SU-DHL-6 (cell line): ENCODE measurements at regions not wholly inside any gene's neighbourhood (a gene's known extent, or its start where the extent isn't known, plus 50 kb on each side); places are given as distances from the start of the nearest gene placed in this dataset.

Experiments
- H2AFZ ChIP-seq: fragments of 200-600 bp; sonication (generic); 2 replicates; pipeline ENCODE4 v1.6.1; 2014; ENCODE audit warnings: low read depth, mild to moderate bottlenecking, moderate library complexity, mixed read lengths, antibody characterized with exemption, low read length; ENCODE audit not compliant: severe bottlenecking
- H3F3A ChIP-seq: fragments of 200-600 bp; shearing (Covaris generic); 2 replicates; pipeline ENCODE4 v1.6.0; 2016; ENCODE audit warnings: antibody characterized with exemption, mild to moderate bottlenecking; ENCODE audit not compliant: insufficient read depth
- H3K27ac ChIP-seq: fragments of 200-600 bp; sonication (generic); 2 replicates; pipeline ENCODE4 v1.5.1; 2016; ENCODE audit warnings: low read depth, mild to moderate bottlenecking, low read length, moderate library complexity, mixed read lengths
- H3K27me3 ChIP-seq: fragments of 200-600 bp; sonication (generic), shearing (Covaris generic); 2 replicates; pipeline ENCODE4 v1.6.0; 2014; ENCODE audit warnings: mild to moderate bottlenecking, low read length
- H3K36me3 ChIP-seq: fragments of 200-600 bp; sonication (generic); 2 replicates; pipeline ENCODE4 v1.6.1; 2014; ENCODE audit warnings: mild to moderate bottlenecking, low read length, mixed read lengths
- H3K4me2 ChIP-seq: fragments of 300-600, 200-600 bp; shearing (Covaris generic), sonication (generic); 2 replicates; pipeline ENCODE4 v1.6.0; 2014; ENCODE audit warnings: low read length, low read depth, mild to moderate bottlenecking; ENCODE audit not compliant: poor library complexity, severe bottlenecking
- H3K4me3 ChIP-seq: fragments of 200-600 bp; sonication (generic); 2 replicates; pipeline ENCODE4 v1.5.1; 2014; ENCODE audit warnings: antibody characterized with exemption, low read length, mild to moderate bottlenecking, mixed read lengths; ENCODE audit not compliant: insufficient read depth, poor library complexity, severe bottlenecking
- H3K79me2 ChIP-seq: fragments of 200-600 bp; sonication (generic); 2 replicates; pipeline ENCODE4 v1.6.1; 2014; ENCODE audit warnings: mild to moderate bottlenecking, low read length, moderate library complexity; ENCODE audit not compliant: insufficient read depth
- H3K9ac ChIP-seq: fragments of 200-600 bp; sonication (generic); 2 replicates; pipeline ENCODE4 v1.7.0; 2014; ENCODE audit warnings: mild to moderate bottlenecking, low read length
- H3K9me2 ChIP-seq: fragments of 200-600 bp; sonication (generic); replicated peaks from 2 replicates; pipeline ENCODE4 v1.6.1; 2014; ENCODE audit warnings: low read length; ENCODE audit not compliant: insufficient read depth
- H3K9me3 ChIP-seq: fragments of 200-600 bp; sonication (generic); 2 replicates; pipeline ENCODE4 v1.6.1; 2014; ENCODE audit warnings: low read length, mixed read lengths; ENCODE audit not compliant: insufficient read depth
- H4K20me1 ChIP-seq: fragments of 200-600 bp; sonication (generic); 2 replicates; pipeline ENCODE4 v1.6.1; 2014; ENCODE audit warnings: low read depth, mild to moderate bottlenecking, antibody characterized with exemption, low read length, moderate library complexity, mixed read lengths
- EZH2phosphoT487 ChIP-seq: fragments of 200-600 bp; sonication (generic), shearing (Covaris generic); conservative IDR thresholded peaks from 2 replicates; pipeline ENCODE4 v1.6.1; 2018; ENCODE audit warnings: mild to moderate bottlenecking, antibody characterized with exemption, low read length, moderate library complexity, mixed read lengths
- TF ChIP-seq, protein P1 (sequence below): fragments of 200-600 bp; sonication (generic); IDR thresholded peaks from one replicate; pipeline ENCODE4 v1.5.1; 2017; ENCODE audit warnings: antibody characterized with exemption, mild to moderate bottlenecking, low read length, moderate library complexity; ENCODE audit not compliant: insufficient read depth, poor library complexity, severe bottlenecking

DNA sequence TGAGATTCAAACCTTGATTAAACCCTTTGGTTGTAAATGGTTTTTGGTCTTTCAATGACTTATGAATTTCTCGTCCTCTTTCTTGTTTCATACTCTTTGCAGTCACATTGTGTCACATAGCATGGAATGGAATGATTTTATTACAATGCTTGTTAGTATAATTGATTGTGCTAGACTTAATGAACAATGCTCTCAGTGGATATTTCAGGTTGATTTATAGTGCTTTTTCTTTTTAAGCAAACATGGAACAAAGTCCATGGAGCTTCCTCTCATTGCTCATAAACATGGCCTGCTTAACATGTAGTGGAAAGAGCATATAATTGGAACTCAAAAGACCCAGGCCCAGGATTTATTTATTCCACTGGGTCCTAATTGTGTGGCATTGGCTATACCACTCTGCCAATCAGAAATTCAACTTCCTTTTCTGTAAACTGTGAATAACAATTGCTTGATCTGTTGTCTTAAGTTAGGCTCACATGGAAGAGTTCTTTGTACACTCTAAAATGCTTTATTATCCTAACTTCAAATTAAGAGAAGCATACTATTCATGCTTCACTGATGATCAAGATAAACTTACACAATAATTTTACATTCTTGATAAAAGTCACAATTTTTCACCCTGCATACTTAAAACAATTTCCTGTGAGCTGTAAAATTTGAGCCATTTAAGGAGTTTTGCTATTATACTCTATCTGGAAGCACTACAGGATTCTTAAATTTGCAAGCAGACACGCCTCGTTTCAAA lies 370.5 kb upstream of the PDE3A start:
- no peak for TF ChIP-seq EZH2phosphoT487
- TF ChIP-seq, protein P1, sequence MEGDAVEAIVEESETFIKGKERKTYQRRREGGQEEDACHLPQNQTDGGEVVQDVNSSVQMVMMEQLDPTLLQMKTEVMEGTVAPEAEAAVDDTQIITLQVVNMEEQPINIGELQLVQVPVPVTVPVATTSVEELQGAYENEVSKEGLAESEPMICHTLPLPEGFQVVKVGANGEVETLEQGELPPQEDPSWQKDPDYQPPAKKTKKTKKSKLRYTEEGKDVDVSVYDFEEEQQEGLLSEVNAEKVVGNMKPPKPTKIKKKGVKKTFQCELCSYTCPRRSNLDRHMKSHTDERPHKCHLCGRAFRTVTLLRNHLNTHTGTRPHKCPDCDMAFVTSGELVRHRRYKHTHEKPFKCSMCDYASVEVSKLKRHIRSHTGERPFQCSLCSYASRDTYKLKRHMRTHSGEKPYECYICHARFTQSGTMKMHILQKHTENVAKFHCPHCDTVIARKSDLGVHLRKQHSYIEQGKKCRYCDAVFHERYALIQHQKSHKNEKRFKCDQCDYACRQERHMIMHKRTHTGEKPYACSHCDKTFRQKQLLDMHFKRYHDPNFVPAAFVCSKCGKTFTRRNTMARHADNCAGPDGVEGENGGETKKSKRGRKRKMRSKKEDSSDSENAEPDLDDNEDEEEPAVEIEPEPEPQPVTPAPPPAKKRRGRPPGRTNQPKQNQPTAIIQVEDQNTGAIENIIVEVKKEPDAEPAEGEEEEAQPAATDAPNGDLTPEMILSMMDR, result no peak
- Histone ChIP-seq H3K9me3 (no peaks in the 10 kb centered on the region), H3K36me3 (no peaks in the 10 kb centered on the region), H3K9me2 (no peaks in the 10 kb centered on the region), H3K27ac (no peak overlapping the region), H3K9ac (no peak overlapping the region), H3K4me3 (no peak overlapping the region), H3K79me2 (no peaks in the 10 kb centered on the region), H3K4me2 (no peak overlapping the region), H3F3A (no peaks in the 10 kb centered on the region), H4K20me1 (no peaks in the 10 kb centered on the region), H2AFZ (no peak overlapping the region), H3K27me3 (no peaks in the 10 kb centered on the region)

DNA sequence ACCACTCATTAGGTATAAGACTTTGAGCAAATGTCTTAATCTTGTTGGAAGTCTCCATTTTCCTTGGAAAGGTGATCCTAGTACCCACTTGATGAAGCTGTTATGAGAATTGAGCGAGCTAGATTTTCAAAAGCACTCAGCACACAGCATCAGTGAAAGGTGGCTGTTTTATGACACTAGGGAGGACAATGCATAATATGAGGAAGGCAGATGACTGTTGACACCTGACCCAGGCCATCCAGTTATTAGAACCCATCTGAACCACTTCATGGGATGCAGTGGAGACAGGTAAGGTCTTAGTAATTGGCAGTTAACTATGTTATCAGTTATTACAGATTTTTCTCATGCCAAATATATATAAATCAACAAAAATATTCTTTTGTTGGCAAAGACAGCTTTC lies 369.9 kb upstream of the PDE3A start:
- H3K27ac ChIP-seq, result no peak overlapping the region

DNA sequence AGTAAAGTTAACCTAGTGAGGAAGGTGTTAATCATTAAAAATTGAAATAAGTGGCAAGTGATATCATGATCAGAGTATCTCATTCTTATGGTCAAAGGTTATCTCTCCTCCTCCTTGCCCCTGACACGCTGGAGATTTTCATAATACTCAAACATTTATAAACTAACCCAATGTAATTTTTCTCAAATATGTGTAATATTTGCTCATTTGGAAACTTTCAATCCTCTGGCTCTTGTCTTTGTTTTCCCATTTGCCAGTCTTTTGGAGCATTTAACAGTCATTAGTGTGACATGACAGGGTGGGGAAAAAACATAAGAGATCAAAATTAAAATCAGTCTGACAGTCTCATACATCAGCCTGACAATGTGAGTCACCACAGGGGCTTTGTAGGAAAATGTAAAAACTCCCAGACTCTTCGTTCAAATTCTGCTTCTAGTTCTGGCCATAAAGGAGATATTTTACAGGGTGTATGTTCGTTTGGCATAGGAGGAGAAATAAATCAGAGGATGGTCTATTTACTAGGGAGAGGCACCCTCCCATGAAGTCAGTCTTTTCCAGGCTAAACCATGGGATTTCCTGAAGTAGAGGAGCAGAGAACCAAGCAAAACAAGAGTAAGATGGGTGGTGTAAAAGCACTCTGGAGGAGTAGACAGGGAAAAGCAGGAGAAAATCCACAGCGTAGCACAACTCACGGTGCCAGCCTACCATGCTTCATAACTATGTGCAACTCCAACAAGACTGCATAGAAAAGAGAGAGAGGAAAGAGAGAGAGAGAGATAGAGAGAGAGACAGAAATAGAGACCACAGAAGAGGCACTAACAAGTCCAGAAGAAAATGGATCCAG lies 369.2 kb upstream of the PDE3A start:
- no peak overlapping the region for H2AFZ ChIP-seq
- no peak overlapping the region for H3K4me2 ChIP-seq
- H3F3A ChIP-seq, result no peaks in the 10 kb centered on the region
- no peak overlapping the region for H3K27ac ChIP-seq
- H3K79me2 ChIP-seq, result no peaks in the 10 kb centered on the region
- no peak overlapping the region for H3K4me3 ChIP-seq
- H3K9me3 ChIP-seq, result no peaks in the 10 kb centered on the region
- H3K36me3 ChIP-seq, result no peaks in the 10 kb centered on the region
- TF ChIP-seq EZH2phosphoT487, result no peak
- TF ChIP-seq, protein P1, result no peak
- no peak overlapping the region for H3K9ac ChIP-seq
- no peaks in the 10 kb centered on the region for H4K20me1 ChIP-seq
- H3K27me3 ChIP-seq, result no peaks in the 10 kb centered on the region
- no peaks in the 10 kb centered on the region for H3K9me2 ChIP-seq

More for the DNA sequence above, 369.9 kb upstream of the PDE3A start:
- H3K79me2 ChIP-seq, result no peaks in the 10 kb centered on the region
- no peak overlapping the region for H2AFZ ChIP-seq
- H3F3A ChIP-seq, result no peaks in the 10 kb centered on the region
- H3K9ac ChIP-seq, result no peak overlapping the region
- no peak for TF ChIP-seq EZH2phosphoT487
- TF ChIP-seq, protein P1, result no peak
- H3K27me3 ChIP-seq, result no peaks in the 10 kb centered on the region
- no peaks in the 10 kb centered on the region for H3K9me3 ChIP-seq
- no peaks in the 10 kb centered on the region for H3K9me2 ChIP-seq
- no peaks in the 10 kb centered on the region for H3K36me3 ChIP-seq
- no peaks in the 10 kb centered on the region for H4K20me1 ChIP-seq
- no peak overlapping the region for H3K4me2 ChIP-seq
- no peak overlapping the region for H3K4me3 ChIP-seq
